ENCODE measurements at regions not wholly inside any gene's neighbourhood (a gene's known extent, or its start where the extent isn't known, plus 50 kb on each side); places are given as distances from the start of the nearest gene placed in this dataset.

DNA sequence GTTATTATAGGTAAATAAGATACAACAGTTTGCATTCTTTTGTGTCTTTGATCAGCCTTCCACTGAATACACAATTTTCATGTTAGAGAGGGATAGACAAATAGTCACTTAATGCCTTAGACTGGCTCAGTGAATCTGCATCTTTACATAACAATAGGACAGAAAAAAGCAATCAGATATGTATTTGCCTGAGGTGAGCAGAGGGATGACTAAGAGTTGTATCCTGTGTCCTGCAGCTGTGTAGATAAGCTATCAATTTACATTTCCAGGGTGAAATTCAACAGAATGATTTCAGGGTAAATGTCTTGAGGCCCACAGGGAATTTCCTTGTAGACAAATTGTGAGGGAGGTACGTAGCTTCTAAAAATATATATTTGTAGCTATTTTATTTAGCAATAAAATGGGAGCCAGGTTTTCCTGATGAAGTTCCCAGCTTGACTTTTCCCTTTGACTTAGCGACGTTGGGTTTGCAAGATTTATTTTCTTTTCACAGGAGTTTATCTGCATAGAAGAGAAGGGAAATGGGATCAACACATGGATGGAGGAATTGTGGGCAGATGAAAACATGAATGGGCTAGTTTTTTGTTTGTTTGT lies 586.1 kb upstream of the CDH6 start:
- H3K9me3 ChIP-seq (ENCODE audit: severe bottlenecking), result no peaks in the 10 kb centered on the region
- no peaks in the 10 kb centered on the region for H3K36me3 ChIP-seq (ENCODE audit: low read depth)
- TF ChIP-seq, protein P1, sequence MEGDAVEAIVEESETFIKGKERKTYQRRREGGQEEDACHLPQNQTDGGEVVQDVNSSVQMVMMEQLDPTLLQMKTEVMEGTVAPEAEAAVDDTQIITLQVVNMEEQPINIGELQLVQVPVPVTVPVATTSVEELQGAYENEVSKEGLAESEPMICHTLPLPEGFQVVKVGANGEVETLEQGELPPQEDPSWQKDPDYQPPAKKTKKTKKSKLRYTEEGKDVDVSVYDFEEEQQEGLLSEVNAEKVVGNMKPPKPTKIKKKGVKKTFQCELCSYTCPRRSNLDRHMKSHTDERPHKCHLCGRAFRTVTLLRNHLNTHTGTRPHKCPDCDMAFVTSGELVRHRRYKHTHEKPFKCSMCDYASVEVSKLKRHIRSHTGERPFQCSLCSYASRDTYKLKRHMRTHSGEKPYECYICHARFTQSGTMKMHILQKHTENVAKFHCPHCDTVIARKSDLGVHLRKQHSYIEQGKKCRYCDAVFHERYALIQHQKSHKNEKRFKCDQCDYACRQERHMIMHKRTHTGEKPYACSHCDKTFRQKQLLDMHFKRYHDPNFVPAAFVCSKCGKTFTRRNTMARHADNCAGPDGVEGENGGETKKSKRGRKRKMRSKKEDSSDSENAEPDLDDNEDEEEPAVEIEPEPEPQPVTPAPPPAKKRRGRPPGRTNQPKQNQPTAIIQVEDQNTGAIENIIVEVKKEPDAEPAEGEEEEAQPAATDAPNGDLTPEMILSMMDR (IDR thresholded peaks at IDR 0.05; ENCODE audit: poor library complexity, severe bottlenecking), result no peak
- no peak overlapping the region for H3K27ac ChIP-seq (ENCODE audit: poor library complexity, severe bottlenecking)
- no peak overlapping the region for H3K4me3 ChIP-seq (ENCODE audit: severe bottlenecking)
- no peaks in the 10 kb centered on the region for H3K4me1 ChIP-seq (ENCODE audit: insufficient read depth, poor library complexity, severe bottlenecking)
- peak; percentile 71 for ATAC-seq (ENCODE audit: low read depth)
- DNase-seq (ENCODE audit: low spot score), result no peak
- H3K27me3 ChIP-seq (ENCODE audit: insufficient read depth, poor library complexity, severe bottlenecking), result peaks cover 8% of the 10 kb centered on the region

GRCh38 chr5:30605693-30606268 lies 587.7 kb upstream of the CDH6 start:
- H3K4me1 ChIP-seq (ENCODE audit: insufficient read depth, poor library complexity, severe bottlenecking), result no peaks in the 10 kb centered on the region
- DNase-seq (ENCODE audit: low spot score) (no peak), ATAC-seq (ENCODE audit: low read depth) (no peak)
- TF ChIP-seq, protein P1 (IDR thresholded peaks at IDR 0.05; ENCODE audit: poor library complexity, severe bottlenecking), result no peak
- H3K9me3 ChIP-seq (ENCODE audit: severe bottlenecking), result no peaks in the 10 kb centered on the region
- peaks cover 8% of the 10 kb centered on the region for H3K27me3 ChIP-seq (ENCODE audit: insufficient read depth, poor library complexity, severe bottlenecking)
- no peak overlapping the region for H3K4me3 ChIP-seq (ENCODE audit: severe bottlenecking)
- H3K27ac ChIP-seq (ENCODE audit: poor library complexity, severe bottlenecking), result no peak overlapping the region
- H3K36me3 ChIP-seq (ENCODE audit: low read depth), result no peaks in the 10 kb centered on the region

DNA sequence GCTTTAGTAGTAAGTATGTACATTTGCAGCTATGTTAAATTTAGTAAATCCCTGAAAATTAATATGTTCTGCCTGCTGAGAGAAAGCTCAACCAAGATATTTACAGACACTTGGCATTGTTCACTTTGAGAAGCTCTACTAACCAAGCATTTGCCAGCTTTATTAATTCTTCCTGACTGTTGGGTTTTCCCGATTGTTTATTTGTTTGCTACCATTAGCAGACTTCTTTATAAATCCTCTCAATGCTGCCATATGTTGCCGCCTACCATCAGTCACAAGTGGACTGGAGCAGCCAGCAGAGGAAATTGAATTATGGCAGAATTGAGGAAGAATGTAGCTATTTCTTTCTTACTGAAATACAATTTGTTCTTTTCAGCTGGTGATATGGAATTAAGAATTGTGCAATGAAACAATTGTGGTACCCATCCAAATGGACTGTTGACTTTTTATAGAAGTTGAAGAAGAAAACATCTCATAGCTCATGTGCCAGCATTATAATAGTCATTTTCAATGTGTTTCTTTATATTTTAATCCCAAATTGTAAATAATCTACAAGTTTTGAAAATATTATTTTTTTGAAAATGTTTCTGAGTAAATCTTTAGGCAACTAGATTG lies 588.7 kb upstream of the CDH6 start:
- Histone ChIP-seq H3K27me3 (ENCODE audit: insufficient read depth, poor library complexity, severe bottlenecking) (peaks cover 8% of the 10 kb centered on the region), H3K36me3 (ENCODE audit: low read depth) (no peaks in the 10 kb centered on the region), H3K9me3 (ENCODE audit: severe bottlenecking) (no peaks in the 10 kb centered on the region), H3K4me3 (ENCODE audit: severe bottlenecking) (no peak overlapping the region), H3K27ac (ENCODE audit: poor library complexity, severe bottlenecking) (no peak overlapping the region), H3K4me1 (ENCODE audit: insufficient read depth, poor library complexity, severe bottlenecking) (no peaks in the 10 kb centered on the region)
- TF ChIP-seq, protein P1 (IDR thresholded peaks at IDR 0.05; ENCODE audit: poor library complexity, severe bottlenecking), result no peak
- no peak for ATAC-seq (ENCODE audit: low read depth)
- DNase-seq (ENCODE audit: low spot score), result no peak

- no peak overlapping the region for H3K27ac ChIP-seq (ENCODE audit: poor library complexity, severe bottlenecking)
These were observed 592.6 kb upstream of the CDH6 start for GRCh38 chr5:30600892-30601291.

More at GRCh38 chr5:30600892-30601291, 592.6 kb upstream of the CDH6 start:
- TF ChIP-seq, protein P1 (IDR thresholded peaks at IDR 0.05; ENCODE audit: poor library complexity, severe bottlenecking), result no peak
- Histone ChIP-seq H3K4me1 (ENCODE audit: insufficient read depth, poor library complexity, severe bottlenecking) (no peaks in the 10 kb centered on the region), H3K9me3 (ENCODE audit: severe bottlenecking) (no peaks in the 10 kb centered on the region), H3K36me3 (ENCODE audit: low read depth) (no peaks in the 10 kb centered on the region), H3K27me3 (ENCODE audit: insufficient read depth, poor library complexity, severe bottlenecking) (peaks cover 8% of the 10 kb centered on the region), H3K4me3 (ENCODE audit: severe bottlenecking) (no peak overlapping the region)
- no peak for DNase-seq (ENCODE audit: low spot score)
- ATAC-seq (ENCODE audit: low read depth), result no peak
